Ishikawa (cell line): ENCODE measurements at regions not wholly inside any gene's neighbourhood (a gene's known extent, or its start where the extent isn't known, plus 50 kb on each side); places are given as distances from the start of the nearest gene placed in this dataset.
A peak's percentile ranks its signal among the peaks of the same experiment; 100 is the strongest.

Source experiments
- CEBPB ChIP-seq: IDR thresholded peaks from 2 replicates; pipeline ENCODE4 v1.6.1; 2012
- CREB1 ChIP-seq: IDR thresholded peaks from 2 replicates; pipeline ENCODE4 v1.6.1; 2012; ENCODE audit warnings: low read depth
- EP300 ChIP-seq: IDR thresholded peaks from 2 replicates; pipeline ENCODE4 v1.6.1; 2012; ENCODE audit warnings: borderline replicate concordance
- FOXM1 ChIP-seq: IDR thresholded peaks from 2 replicates; pipeline ENCODE4 v1.6.1; 2012; ENCODE audit warnings: low read depth, borderline replicate concordance
- MAX ChIP-seq: IDR thresholded peaks from 2 replicates; pipeline ENCODE4 v1.6.1; 2012
- NFIC ChIP-seq: IDR thresholded peaks from 2 replicates; pipeline ENCODE4 v1.6.1; 2012
- RAD21 ChIP-seq: IDR thresholded peaks from 2 replicates; pipeline ENCODE4 v1.6.1; 2012; ENCODE audit warnings: low read depth
- REST ChIP-seq: IDR thresholded peaks from 2 replicates; pipeline ENCODE4 v1.6.1; 2012; ENCODE audit warnings: low read depth, mild to moderate bottlenecking
- TCF12 ChIP-seq: IDR thresholded peaks from 2 replicates; pipeline ENCODE4 v1.6.1; 2012; ENCODE audit warnings: low read depth
- TEAD4 ChIP-seq: IDR thresholded peaks from 2 replicates; pipeline ENCODE4 v1.6.1; 2012
- YY1 ChIP-seq: IDR thresholded peaks from 2 replicates; pipeline ENCODE4 v1.6.1; 2012; ENCODE audit warnings: low read depth
- ZBTB7A ChIP-seq: IDR thresholded peaks from 2 replicates; pipeline ENCODE4 v1.6.1; 2012; ENCODE audit warnings: low read depth

- TF ChIP-seq TEAD4 (no peak), REST (no peak), RAD21 (no peak), ZBTB7A (no peak), TCF12 (no peak), MAX (no peak), YY1 (no peak), CEBPB (no peak), CREB1 (no peak), NFIC (0 out of 2 replicates have a peak, but pooled peaks have one; percentile 28), EP300 (no peak), FOXM1 (no peak)
These were observed 53.8 kb upstream of the ASB18 start for GRCh38 chr2:236317938-236318396.
